Hepatocyte (in vitro differentiated cells): ENCODE measurements at regions not wholly inside any gene's neighbourhood (a gene's known extent, or its start where the extent isn't known, plus 50 kb on each side); places are given as distances from the start of the nearest gene placed in this dataset.
"Not testable (repeated sequence)": the region's sequence is repeated elsewhere in the genome, so short reads cannot be mapped to it uniquely, and the experiment has no call there.

Experiments
- DNase-seq: peaks from one replicate; pipeline ENCODE4 v3.0.0-alpha.2; 2016; ENCODE audit warnings: low spot score
- H2AFZ ChIP-seq: fragments of 200-600 bp; sonication (generic); 2 replicates; pipeline ENCODE4 v1.6.0; 2016; ENCODE audit warnings: antibody characterized with exemption, mild to moderate bottlenecking
- H3K27ac ChIP-seq: fragments of 200-600 bp; sonication (generic); 2 replicates; pipeline ENCODE4 v1.5.1; 2016; ENCODE audit warnings: mild to moderate bottlenecking
- H3K27me3 ChIP-seq: fragments of 200-600 bp; sonication (generic); 2 replicates; pipeline ENCODE4 v1.6.1; 2016
- H3K36me3 ChIP-seq: fragments of 200-600 bp; sonication (generic); replicated peaks from 2 replicates; pipeline ENCODE4 v1.5.1; 2016; ENCODE audit warnings: low read depth; ENCODE audit not compliant: insufficient read depth
- H3K4me1 ChIP-seq: fragments of 200-600 bp; sonication (generic); 2 replicates; pipeline ENCODE4 v1.5.1; 2016; ENCODE audit warnings: mild to moderate bottlenecking, moderate library complexity; ENCODE audit not compliant: insufficient read depth
- H3K4me2 ChIP-seq: fragments of 200-600 bp; sonication (generic); 2 replicates; pipeline ENCODE4 v1.6.0; 2016
- H3K4me3 ChIP-seq: fragments of 200-600 bp; sonication (generic); 2 replicates; pipeline ENCODE4 v1.5.1; 2016; ENCODE audit warnings: mild to moderate bottlenecking
- H3K79me2 ChIP-seq: fragments of 200-600 bp; sonication (generic); 2 replicates; pipeline ENCODE4 v1.6.0; 2017; ENCODE audit warnings: mild to moderate bottlenecking
- H3K9me2 ChIP-seq: fragments of 200-600 bp; sonication (generic); replicated peaks from 2 replicates; pipeline ENCODE4 v1.6.0; 2017; ENCODE audit warnings: mild to moderate bottlenecking; ENCODE audit not compliant: insufficient read depth
- H3K9me3 ChIP-seq: fragments of 200-600 bp; sonication (generic); 2 replicates; pipeline ENCODE4 v1.5.1; 2016; ENCODE audit warnings: low read depth, mild to moderate bottlenecking
- H4K20me1 ChIP-seq: fragments of 200-600 bp; sonication (generic); 2 replicates; pipeline ENCODE4 v1.6.0; 2016; ENCODE audit warnings: mild to moderate bottlenecking; ENCODE audit not compliant: insufficient read depth, poor library complexity, severe bottlenecking
- CTCF ChIP-seq: fragments of 200-600 bp; sonication (generic); IDR thresholded peaks from 2 replicates; pipeline ENCODE4 v1.5.1; 2016; ENCODE audit warnings: antibody characterized with exemption, mild to moderate bottlenecking; ENCODE audit not compliant: poor library complexity
- EZH2 ChIP-seq: fragments of 200-600 bp; sonication (generic); IDR thresholded peaks from 2 replicates; pipeline ENCODE4 v1.6.1; 2016; ENCODE audit warnings: antibody characterized with exemption, mild to moderate bottlenecking, borderline replicate concordance
- EZH2phosphoT487 ChIP-seq: fragments of 200-600 bp; sonication (generic); IDR thresholded peaks from one replicate; pipeline ENCODE4 v1.6.1; 2018; ENCODE audit warnings: antibody characterized with exemption, mild to moderate bottlenecking, low read depth, moderate library complexity; ENCODE audit not compliant: unreplicated experiment, severe bottlenecking
- WGBS: methylation state at CpG from one replicate; pipeline ENCODE4 v1.1.6; 2016; ENCODE audit warnings: low lambda C conversion rate; ENCODE audit errors: missing lambda C conversion rate; 5-methylcytosine and 5-hydroxymethylcytosine counted together

GRCh38 chr2:58387701-58388100 lies 146.6 kb upstream of the FANCL start:
- H3K36me3 ChIP-seq, result no peaks in the 10 kb centered on the region
- no peaks in the 10 kb centered on the region for H3K4me1 ChIP-seq
- TF ChIP-seq EZH2, result no peak
- no peak for TF ChIP-seq CTCF
- TF ChIP-seq EZH2phosphoT487, result no peak
- WGBS, result 100% methylated on average over 1 of the region's 1 CpG
- no peak overlapping the region for H3K27ac ChIP-seq
- H4K20me1 ChIP-seq, result no peaks in the 10 kb centered on the region
- H3K27me3 ChIP-seq, result no peaks in the 10 kb centered on the region
- H3K4me3 ChIP-seq, result no peak overlapping the region
- H3K9me3 ChIP-seq, result no peaks in the 10 kb centered on the region
- no peaks in the 10 kb centered on the region for H3K9me2 ChIP-seq
- H2AFZ ChIP-seq, result no peak overlapping the region
- no peaks in the 10 kb centered on the region for H3K79me2 ChIP-seq
- DNase-seq, result no peak
- no peak overlapping the region for H3K4me2 ChIP-seq

GRCh38 chr2:58386904-58387303 lies 145.8 kb upstream of the FANCL start:
- not testable (repeated sequence) for H3K9me3 ChIP-seq, H3K4me2 ChIP-seq, H4K20me1 ChIP-seq, H3K27ac ChIP-seq, H3K36me3 ChIP-seq, H3K79me2 ChIP-seq, H3K9me2 ChIP-seq, DNase-seq, H3K4me1 ChIP-seq, H3K4me3 ChIP-seq, H2AFZ ChIP-seq, H3K27me3 ChIP-seq
- 79% methylated on average over 13 of the region's 14 CpGs for WGBS

- no peak overlapping the region for H3K4me3 ChIP-seq
- no peak overlapping the region for H3K4me2 ChIP-seq
- no peaks in the 10 kb centered on the region for H3K27me3 ChIP-seq
- H3K9me3 ChIP-seq, result no peaks in the 10 kb centered on the region
- no peak for DNase-seq
- no peaks in the 10 kb centered on the region for H3K4me1 ChIP-seq
- no peaks in the 10 kb centered on the region for H4K20me1 ChIP-seq
- H2AFZ ChIP-seq, result no peak overlapping the region
- WGBS, result 89% methylated on average over 5 of the region's 5 CpGs
- no peaks in the 10 kb centered on the region for H3K79me2 ChIP-seq
- H3K9me2 ChIP-seq, result no peaks in the 10 kb centered on the region
- no peak for TF ChIP-seq EZH2phosphoT487
- no peak for TF ChIP-seq EZH2
- no peak for TF ChIP-seq CTCF
- no peak overlapping the region for H3K27ac ChIP-seq
- no peaks in the 10 kb centered on the region for H3K36me3 ChIP-seq
Measured at GRCh38 chr2:58378152-58378551, 137.0 kb upstream of the FANCL start.

- Histone ChIP-seq H3K4me2 (no peak overlapping the region), H3K9me2 (no peaks in the 10 kb centered on the region), H3K27me3 (no peaks in the 10 kb centered on the region), H3K4me1 (no peaks in the 10 kb centered on the region), H3K36me3 (no peaks in the 10 kb centered on the region), H4K20me1 (no peaks in the 10 kb centered on the region), H3K9me3 (no peaks in the 10 kb centered on the region), H3K27ac (no peak overlapping the region), H3K79me2 (no peaks in the 10 kb centered on the region), H2AFZ (no peak overlapping the region), H3K4me3 (no peak overlapping the region)
- no peak for DNase-seq
- no peak for TF ChIP-seq CTCF
- TF ChIP-seq EZH2, result no peak
- no peak for TF ChIP-seq EZH2phosphoT487
- 92% methylated on average over 1 of the region's 1 CpG for WGBS
Measured at GRCh38 chr2:58377181-58377580, 136.1 kb upstream of the FANCL start.
